NOMO-1 treated with dmso at 0.1 percent for 144 hours (cell line): ENCODE measurements at regions not wholly inside any gene's neighbourhood (a gene's known extent, or its start where the extent isn't known, plus 50 kb on each side); places are given as distances from the start of the nearest gene placed in this dataset.

ENCODE experiments used
- DNase-seq: peaks from one replicate; lab custom pipeline; 2025; ENCODE audit not compliant: unreplicated experiment; lab: John Stamatoyannopoulos, UW

DNA sequence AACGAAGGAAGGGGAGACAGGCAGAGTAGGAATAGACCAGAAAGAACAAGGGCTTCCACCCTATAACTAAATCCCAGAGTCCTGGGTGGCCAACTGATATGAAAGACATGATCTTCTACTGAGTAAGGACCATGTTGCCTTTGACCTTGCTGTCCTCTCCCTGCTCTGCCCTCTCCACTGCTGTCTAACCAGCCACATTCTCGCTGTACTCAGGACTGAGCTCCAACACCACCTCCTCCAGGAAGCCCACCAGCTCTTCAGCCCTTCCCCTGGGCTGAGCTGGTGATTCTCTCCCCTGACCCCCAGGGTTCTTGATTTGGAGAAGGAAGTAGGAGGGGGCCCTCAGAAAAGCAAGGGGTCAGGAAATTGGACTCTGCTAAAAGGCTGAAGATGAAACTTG lies 159.2 kb downstream of the DICER1 start:
- DNase-seq = no peak

GRCh38 chr14:94995551-94995950 lies 161.8 kb downstream of the DICER1 start:
- DNase-seq = no peak

DNA sequence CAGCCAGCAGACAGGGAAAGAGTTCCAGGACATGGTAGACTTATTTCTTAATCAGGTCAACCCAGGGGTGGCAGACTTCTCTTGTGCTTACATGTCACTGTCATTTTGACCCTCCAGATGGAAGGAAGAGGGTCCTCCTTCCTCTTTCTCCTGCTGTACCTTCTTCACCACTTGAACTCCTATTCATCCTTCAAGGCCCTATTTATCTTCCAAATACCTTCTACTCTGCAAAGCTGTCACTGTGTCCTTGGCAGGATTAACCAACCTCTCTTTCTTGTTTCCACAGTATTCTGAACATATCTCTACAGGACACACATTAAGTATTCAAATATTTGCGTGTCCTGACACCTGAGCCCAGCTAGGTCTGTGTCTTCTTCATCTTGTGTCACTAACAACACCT lies 163.1 kb downstream of the DICER1 start:
- DNase-seq = no peak

- no peak for DNase-seq
Observed at GRCh38 chr14:94992046-94992445, 165.3 kb downstream of the DICER1 start.

- DNase-seq = no peak
Observed at GRCh38 chr14:94989946-94990345, 167.4 kb downstream of the DICER1 start.

- no peak for DNase-seq
Observed at GRCh38 chr14:94989417-94989816, 167.9 kb downstream of the DICER1 start.

DNA sequence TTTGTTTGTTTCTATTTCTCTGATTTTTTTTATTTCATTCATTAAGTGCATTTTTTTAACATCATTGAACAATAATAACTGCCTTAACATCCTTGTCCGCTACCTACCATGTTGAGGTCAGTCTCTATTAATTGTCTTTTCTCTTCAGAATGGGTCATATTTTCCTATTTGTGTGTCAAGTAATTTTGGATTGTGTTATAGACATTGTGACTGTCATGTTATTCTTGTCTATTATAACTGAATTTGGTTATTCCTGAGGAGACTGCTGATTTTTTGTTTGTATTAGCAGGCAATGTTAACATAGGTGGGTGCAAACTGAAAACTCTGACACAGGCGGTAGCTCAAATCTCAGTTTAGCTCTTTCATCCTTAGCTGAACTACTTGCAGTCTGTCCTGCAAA lies 169.9 kb downstream of the DICER1 start:
- no peak for DNase-seq

DNA sequence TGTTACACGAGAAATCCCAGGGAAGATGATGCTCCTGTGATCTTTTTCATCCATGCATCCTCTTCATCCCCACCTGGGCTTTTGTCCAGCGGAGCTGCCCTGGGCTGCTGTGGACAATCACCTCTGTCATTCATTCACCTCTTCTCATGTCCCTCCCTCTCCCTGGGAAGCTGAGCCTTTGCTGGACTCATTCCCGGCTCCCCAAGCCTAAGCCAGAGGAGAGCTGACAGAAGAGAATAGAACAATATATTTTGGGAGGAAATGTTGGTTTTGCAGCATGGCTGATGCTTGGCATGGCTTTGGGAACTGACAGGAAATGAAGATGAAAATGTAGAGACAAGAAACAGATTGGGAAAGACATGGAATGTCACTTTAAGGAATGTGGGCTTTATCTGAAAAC lies 177.4 kb downstream of the DICER1 start:
- DNase-seq = no peak

GRCh38 chr14:94977016-94977415 lies 180.3 kb downstream of the DICER1 start:
- no peak for DNase-seq

GRCh38 chr14:94975366-94975765 lies 182.0 kb downstream of the DICER1 start:
- no peak for DNase-seq

DNA sequence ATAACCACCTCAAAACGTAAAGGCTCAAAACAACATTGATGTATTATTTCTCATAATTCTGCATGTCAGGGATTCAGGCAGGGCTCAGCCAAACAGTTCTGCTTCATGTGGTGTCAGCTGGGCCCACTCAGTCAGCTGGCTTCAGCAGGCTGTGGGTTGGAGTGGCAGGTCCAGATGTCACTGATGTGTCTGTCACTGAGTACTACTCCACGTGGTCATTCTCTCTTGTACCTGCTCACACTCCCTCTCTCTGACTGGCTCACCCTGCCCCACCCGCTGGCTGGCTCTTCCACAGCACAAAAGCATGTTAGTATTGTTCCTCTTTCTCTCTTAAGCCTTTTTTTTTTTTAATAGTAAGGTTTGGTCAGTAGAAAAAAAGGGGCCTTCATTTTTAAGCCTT lies 182.4 kb downstream of the DICER1 start:
- no peak for DNase-seq

DNA sequence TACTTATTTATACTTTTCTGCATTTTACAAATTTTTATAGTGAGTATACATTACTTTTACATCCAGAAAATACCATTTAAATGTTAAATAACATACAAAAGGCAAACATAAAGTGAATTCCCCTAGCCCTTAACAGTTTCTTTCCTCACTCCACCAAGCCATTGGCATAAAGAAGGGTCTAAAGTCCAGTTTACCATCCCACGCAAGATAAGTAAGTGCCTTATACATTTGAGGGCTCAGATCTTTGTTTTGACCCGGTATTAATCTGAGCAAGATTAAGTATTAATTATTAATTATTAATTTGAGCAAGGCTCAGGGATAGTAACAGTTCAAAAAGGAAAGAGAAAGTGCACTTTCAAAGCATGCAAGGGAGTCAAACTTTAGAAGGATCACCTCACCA lies 182.9 kb downstream of the DICER1 start:
- DNase-seq = no peak

GRCh38 chr14:94971750-94972149 lies 185.6 kb downstream of the DICER1 start:
- no peak for DNase-seq

GRCh38 chr14:94970941-94971730 lies 186.2 kb downstream of the DICER1 start:
- DNase-seq = no peak

GRCh38 chr14:94969766-94970165 lies 187.6 kb downstream of the DICER1 start:
- no peak for DNase-seq

DNA sequence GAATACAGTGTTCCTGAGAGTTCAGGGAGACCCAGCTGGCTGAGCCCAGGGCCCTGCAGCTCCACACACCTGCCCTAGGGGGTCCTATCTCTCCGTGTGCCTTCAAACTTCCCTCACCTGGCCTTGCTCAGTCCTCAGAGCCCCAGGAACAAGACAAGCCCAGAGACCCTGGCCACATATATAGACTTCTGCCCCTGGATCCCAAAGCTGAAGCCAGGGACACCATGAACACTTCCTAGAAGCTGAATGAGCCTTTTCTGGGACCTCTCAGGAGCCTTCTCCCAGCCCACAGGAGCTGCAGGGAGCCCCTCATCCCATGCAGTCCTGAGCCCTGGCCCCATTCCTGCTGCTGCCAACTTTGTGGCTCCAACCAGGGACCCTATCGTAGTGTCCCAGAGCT lies 190.5 kb downstream of the DICER1 start:
- no peak for DNase-seq

DNA sequence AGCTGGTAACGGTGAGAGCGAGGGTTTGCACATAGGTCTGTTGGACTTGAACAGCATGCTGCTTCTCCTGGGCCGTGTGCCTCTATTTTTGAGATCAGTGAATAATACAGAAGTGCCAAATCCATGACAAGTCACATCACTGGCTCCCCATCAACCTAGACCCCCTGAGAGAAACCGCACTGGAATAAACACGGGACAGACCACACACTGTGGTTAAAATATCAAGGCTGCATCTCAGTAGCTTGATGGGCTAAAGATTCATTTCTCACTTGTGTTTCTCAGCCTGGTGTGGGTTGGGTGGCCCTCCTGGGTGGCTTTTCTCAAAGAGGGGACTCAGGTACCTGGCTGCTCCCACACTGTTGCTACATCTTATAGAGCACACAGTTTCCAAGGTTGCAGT lies 191.0 kb downstream of the DICER1 start:
- DNase-seq = no peak

GRCh38 chr14:94965551-94966313 lies 191.6 kb downstream of the DICER1 start:
- DNase-seq = no peak

- no peak for DNase-seq
Observed at GRCh38 chr14:94964931-94965330, 192.4 kb downstream of the DICER1 start.

GRCh38 chr14:94964181-94964580 lies 193.1 kb downstream of the DICER1 start:
- no peak for DNase-seq

- DNase-seq = no peak
Observed at GRCh38 chr14:94963051-94963450, 193.1 kb upstream of the GSC start.

- DNase-seq = no peak
Observed at GRCh38 chr14:94962166-94962575, 192.3 kb upstream of the GSC start.
